Stimulated activated CD8-positive, alpha-beta memory T cell treated with anti-CD3 and anti-CD28 coated beads, Interleukin-2, amount 100 ng/mL, for 48 hours (primary cell): ENCODE measurements at regions not wholly inside any gene's neighbourhood (a gene's known extent, or its start where the extent isn't known, plus 50 kb on each side); places are given as distances from the start of the nearest gene placed in this dataset.
"Not testable (repeated sequence)": the region's sequence is repeated elsewhere in the genome, so short reads cannot be mapped to it uniquely, and the experiment has no call there.

Experiments used
- DNase-seq, 2 donors: peaks; one replicate each; pipeline ENCODE4 v3.0.0-alpha.2; 2020; ENCODE audit warnings: low read depth in 2 of 2

GRCh38 chr15:84360902-84361301 is 125.3 kb downstream of the GOLGA6L4 start:
- not testable (repeated sequence) for DNase-seq

- DNase-seq: not testable (repeated sequence)
Measured at GRCh38 chr15:84384421-84384820, 148.8 kb downstream of the GOLGA6L4 start.

GRCh38 chr15:84387086-84387485 is 151.5 kb downstream of the GOLGA6L4 start:
- DNase-seq: no peak

GRCh38 chr15:84388201-84388600 is 152.6 kb downstream of the GOLGA6L4 start:
- DNase-seq: not testable (repeated sequence)

- DNase-seq: not testable (repeated sequence)
Measured at GRCh38 chr15:84388638-84389037, 153.1 kb downstream of the GOLGA6L4 start.

- not testable (repeated sequence) for DNase-seq
Measured at GRCh38 chr15:84390324-84390723, 154.8 kb downstream of the GOLGA6L4 start.

- no peak for DNase-seq
Measured at GRCh38 chr15:84391191-84391590, 155.6 kb downstream of the GOLGA6L4 start.

GRCh38 chr15:84392020-84392419 is 156.4 kb downstream of the GOLGA6L4 start:
- not testable (repeated sequence) for DNase-seq

- DNase-seq: not testable (repeated sequence)
Measured at GRCh38 chr15:84393386-84393936, 157.9 kb downstream of the GOLGA6L4 start.

- DNase-seq: not testable (repeated sequence)
Measured at GRCh38 chr15:84393966-84394365, 158.4 kb downstream of the GOLGA6L4 start.

GRCh38 chr15:84395384-84395783 is 159.8 kb downstream of the GOLGA6L4 start:
- not testable (repeated sequence) for DNase-seq

GRCh38 chr15:84395881-84396280 is 160.3 kb downstream of the GOLGA6L4 start:
- DNase-seq: not testable (repeated sequence)

- DNase-seq: not testable (repeated sequence)
Measured at GRCh38 chr15:84397066-84397465, 161.5 kb downstream of the GOLGA6L4 start.

- DNase-seq: not testable (repeated sequence)
Measured at GRCh38 chr15:84398087-84398486, 162.5 kb downstream of the GOLGA6L4 start.

- DNase-seq: no peak
Measured at GRCh38 chr15:84398763-84399701, 163.5 kb downstream of the GOLGA6L4 start.

GRCh38 chr15:84400017-84400740 is 164.6 kb downstream of the GOLGA6L4 start:
- no peak for DNase-seq

- DNase-seq: no peak
Measured at GRCh38 chr15:84400820-84401219, 165.2 kb downstream of the GOLGA6L4 start.

- DNase-seq: not testable (repeated sequence)
Measured at GRCh38 chr15:84401461-84401860, 165.9 kb downstream of the GOLGA6L4 start.

GRCh38 chr15:84401891-84402840 is 166.6 kb downstream of the GOLGA6L4 start:
- not testable (repeated sequence) for DNase-seq

- no peak for DNase-seq
Measured at GRCh38 chr15:84402856-84403608, 167.5 kb downstream of the GOLGA6L4 start.
